GM19023 (cell line): ENCODE measurements at regions not wholly inside any gene's neighbourhood (a gene's known extent, or its start where the extent isn't known, plus 50 kb on each side); places are given as distances from the start of the nearest gene placed in this dataset.
"Not testable (repeated sequence)": the region's sequence is repeated elsewhere in the genome, so short reads cannot be mapped to it uniquely, and the experiment has no call there.

ENCODE experiments used
- ATAC-seq: cut with Tn5 transposase; IDR thresholded peaks from one replicate; pipeline ENCODE4 v1.9.1; 2021; ENCODE audit warnings: mild to moderate bottlenecking, moderate library complexity; ENCODE audit not compliant: unreplicated experiment

DNA sequence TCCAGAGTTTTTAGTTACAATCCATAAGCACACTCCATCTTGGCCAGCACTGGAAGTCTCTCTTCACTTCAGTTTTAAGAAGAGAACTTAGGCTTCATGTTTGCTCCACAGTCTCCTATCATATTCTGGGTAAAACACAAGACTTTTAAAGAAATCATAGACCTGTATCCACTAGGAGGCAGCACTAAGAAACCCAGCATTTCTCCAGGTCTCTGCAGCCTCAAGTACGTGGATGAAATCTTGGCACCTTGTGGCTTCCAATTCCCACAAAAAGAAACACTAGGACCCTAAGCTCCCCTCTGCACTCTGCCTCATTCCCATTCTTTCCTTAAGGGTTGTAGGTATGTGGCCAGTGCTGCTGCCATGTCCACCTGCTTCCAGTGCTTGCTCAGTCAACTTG, 367.3 kb upstream of the CASK start:
- no peak for ATAC-seq

DNA sequence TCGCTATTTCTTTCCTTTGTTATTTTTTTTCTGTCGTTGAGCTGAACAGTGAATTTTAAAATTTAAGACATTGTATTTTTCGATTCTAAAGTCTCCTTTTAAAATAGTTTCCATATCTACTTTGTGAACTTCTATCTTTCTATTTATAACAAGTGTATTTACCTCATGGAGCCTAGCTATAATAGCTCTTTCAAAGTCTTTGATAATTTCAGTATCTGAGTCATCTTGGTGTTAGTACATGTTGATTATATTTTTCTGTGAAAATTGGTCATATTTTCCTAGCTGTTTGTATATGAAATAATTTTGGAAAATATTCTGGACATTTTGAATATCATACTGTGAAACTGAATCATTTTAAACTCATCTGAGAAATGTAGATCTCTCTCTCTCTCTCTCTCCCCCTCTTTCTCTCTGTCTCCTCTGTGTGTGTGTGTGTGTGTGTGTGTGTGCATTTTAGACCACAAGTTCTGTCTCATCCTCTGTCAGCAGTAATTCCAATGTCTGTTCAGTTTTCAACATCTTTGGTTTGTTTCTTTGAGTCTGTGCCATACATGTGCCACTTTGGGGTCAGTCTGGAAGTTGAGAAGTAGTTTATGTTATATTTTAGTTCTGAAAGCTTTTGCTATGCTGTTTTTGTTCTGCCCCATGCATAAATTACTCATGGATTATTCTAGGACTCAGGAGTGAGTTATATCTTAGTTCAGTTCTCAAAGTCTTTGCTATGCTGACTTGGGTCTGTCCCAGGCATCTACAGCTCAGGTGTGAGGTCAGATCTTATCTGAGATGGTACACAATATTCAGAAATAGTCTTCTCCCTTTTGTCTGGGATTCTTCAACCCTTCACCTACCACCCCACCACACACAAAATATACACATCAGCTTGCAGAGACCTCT, 366.4 kb upstream of the CASK start:
- no peak for ATAC-seq

DNA sequence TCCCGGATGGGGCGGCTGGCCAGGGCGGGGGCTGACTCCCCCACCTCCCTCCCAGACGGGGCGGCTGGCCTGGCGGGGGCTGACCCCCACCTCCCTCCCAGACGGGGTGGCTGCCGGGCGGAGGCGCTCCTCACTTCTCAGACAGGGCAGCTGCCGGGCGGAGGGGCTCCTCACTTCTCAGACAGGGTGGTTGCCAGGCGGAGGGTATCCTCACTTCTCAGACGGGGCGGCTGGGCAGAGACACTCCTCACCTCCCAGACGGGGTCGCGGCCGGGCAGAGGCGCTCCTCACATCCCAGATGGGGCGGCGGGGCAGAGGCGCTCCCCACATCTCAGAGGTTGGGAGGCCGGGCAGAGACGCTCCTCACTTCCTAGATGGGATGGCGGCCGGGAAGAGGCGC, 362.3 kb upstream of the CASK start:
- ATAC-seq, result not testable (repeated sequence)

DNA sequence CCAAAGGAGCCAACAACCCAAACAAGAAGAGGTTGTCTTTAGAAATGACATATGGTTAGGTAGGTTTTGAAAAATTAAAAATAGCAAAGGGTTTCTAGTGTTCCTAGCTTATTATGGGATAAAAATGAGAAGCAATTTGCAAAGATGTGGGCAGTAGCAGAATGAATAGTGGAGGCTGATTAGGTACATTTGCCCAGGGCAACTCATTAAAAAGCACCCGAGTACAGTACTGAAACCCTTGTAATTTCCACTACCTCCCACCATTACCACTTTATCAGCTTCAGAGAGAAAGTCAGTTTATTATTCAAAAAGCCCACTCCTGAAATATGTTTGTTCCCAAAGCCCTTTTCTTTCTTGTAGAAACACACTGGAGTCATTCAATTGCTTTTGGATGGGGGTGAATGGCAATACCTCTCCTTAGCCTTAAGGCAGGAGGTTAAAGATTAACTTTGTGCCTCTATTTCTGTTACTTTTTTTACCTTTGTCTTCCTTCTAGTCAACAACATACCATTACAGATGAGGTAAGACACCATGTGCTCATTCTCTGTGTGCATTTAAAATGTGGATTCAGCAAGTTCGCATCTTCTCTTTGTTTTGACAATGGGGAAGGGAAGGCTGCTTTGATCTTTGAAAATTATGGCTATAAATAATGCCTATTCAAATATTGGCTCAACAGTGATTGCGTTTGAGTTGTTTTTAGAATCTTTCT, 353.8 kb upstream of the CASK start:
- ATAC-seq, result no peak

DNA sequence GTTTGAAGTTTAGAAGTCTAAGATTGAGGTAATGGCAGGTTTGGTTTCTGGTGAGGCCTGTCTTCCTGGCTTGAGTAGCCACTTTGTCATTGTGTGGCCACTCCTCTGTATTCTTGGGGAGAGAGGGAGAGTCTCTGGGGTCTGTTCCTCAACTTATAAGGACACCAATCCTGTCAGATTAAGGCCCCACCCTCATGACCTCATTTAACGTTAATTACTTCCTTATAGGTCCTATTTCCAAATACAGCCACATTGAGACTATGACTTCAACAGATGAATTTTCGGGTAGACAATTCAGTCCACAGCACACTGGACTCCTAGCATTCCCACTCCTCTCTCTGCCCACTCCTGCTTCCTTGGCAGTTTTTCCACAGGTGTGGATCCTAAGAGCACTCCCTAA, 350.8 kb upstream of the CASK start:
- ATAC-seq, result no peak

DNA sequence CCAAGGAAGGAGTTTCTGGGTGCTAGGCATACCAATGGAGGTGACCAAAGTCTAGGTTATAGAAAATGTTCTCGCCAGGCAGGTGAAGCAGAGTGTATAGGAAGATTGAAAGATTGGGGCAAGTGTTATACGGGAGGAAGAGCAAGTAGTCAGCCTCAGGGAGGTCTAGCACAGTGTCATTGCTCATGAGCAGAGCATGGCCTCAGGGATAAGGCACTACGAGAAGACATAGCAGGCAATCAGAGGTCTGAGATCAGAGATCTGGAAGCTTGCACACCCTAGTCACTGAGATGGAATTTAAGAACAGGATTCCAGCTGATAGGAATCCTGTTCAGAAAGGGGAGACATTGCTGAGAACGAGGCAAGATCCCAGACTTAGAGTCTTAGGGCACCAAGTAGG, 350.0 kb upstream of the CASK start:
- ATAC-seq, result no peak

DNA sequence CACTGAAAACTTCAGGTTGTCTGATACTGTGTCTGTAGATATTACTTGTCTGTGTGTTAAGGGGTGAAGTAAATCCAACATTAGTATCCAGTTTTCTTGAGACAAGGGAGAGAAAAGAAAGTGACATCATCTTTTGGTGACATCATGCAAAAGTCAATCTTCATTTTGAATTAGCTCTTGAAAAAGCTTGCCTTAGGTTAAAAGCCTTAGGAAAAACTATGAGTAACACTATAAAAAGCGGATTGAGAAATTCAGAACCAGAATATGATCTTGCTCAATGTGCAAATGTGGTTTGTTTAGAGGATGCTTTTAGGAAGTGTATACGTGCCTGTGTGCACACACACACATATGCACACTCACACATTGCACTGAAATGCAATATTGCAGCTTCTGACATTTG, 345.8 kb upstream of the CASK start:
- ATAC-seq, result no peak

DNA sequence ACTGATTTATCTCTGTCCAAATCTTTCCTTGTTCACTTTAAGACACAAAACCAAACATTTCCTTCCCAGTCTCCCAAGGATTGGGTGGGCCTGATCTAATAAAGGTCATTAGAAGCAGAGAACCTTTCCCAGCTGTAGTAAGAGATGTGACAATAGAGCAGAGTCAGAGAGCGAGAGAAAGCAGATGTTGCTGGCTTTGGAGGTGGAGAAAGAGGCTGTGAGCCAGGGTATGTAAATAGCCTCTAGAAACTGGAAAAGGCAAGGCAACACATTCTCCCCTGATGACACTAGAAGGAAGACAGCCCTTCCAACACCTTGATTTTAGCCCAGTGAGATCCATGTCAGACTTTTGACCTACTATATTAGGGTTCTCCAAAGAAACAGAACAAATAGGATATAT, 337.5 kb upstream of the CASK start:
- ATAC-seq, result no peak

DNA sequence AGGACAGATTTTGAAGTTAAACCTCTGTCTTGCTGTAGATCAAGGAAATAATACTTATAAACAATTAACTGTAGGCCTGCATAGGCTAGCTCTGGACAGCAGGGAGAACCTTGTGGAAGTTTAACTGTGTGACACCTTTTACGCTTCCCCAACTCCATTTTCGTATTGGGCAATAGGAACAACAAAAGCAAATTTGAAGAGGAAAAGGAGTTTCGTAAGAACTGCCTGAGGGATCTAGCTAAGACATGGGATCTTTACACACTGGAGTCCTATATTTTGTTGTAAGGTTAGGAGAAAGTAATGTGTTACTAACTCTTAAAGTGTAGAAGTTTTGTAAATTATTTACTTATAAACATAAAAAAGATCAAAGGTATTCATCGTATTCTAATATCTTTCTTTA, 324.9 kb upstream of the CASK start:
- no peak for ATAC-seq

DNA sequence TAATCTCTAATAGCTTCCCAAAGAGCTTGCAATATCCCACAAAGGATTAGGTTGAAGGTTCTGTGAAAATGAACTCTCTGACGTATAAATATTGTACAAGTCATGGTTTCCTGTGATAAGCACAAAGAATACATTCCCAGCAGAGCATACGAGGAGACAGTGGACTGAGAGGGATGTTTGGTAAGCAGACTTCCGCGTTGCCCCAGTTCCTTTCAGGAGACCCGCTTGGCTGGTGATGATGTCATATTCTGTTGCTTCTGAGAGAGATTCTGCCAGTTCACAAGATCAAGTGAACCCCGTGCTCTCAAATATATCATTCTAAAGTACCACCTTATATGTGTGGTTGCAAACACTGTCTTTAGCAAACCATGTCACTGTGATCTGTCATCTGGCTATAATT, 323.9 kb upstream of the CASK start:
- ATAC-seq, result no peak

DNA sequence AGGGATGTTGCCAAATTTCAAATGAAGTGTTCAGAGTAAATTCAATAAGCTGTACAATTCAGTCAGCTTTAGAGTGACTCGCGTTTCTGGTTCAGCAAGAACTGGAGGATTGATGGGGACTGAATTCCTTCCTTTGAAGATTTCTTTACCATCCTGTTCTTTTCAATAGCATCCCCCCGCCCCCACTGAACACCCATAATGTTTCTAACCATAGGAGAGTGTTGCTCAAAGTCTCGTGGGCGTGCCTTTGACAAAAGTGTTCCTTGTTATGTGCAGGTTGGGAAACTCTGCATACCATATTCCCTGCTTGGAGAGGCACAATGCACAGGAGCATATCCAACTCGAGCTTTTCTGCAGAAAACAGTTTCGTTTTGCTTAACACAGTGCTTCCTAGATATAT, 323.5 kb upstream of the CASK start:
- no peak for ATAC-seq

DNA sequence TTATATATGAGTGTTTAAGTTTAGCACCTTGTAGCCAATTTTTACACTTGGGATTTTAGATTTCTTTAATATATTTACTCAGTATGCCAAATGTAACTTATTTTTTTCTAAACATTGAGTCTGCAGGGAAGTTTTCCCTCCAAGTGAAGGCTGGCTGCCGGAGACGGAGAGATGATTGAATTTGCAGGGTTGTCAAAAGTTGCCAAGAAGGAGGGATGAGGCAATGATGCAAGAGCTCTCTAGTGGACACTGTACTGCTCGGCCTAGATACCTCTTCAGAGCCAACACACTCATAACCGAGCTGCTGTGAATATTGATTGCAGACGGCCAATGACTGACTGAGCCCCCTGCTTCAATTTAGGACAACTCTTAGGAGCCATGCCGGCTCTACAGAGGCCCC, 318.6 kb upstream of the CASK start:
- no peak for ATAC-seq

DNA sequence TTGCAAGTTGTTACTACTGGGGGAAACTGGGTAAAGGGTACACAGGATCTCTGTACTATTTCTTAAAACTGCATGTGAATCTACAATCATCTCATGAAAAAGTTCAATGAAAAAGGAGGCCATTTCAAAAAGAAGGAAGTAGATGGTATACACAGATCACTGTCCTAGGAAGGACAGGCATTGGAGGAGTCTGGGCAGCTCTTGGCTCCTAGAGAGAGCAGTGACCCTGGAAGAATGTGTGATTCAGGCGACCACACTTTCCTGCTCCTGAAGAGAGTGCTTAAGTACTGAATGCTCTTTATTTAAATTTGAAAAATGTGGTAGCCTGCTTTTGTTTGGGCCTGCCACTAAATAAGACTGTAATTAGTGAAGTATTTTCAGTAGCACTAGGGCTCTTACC, 318.1 kb upstream of the CASK start:
- no peak for ATAC-seq

DNA sequence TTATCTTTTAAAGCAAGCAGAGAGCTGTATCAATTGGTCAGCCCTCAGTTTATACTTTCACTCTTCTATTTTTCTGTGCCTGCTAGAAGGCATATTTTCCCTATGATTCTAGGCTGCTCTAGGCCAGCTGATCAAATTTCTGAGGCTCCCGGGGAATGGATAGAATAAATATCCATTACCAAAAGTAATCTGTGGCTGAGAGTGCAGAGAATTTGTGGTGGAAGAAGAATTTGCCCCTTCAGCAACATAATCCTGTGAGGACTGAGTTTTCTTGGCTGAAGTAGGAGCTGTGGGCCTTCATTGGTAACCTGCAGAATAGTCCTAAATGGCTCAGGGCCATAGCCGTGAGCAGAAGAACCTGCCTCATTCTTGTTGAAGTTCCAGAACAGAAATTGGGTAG, 314.6 kb upstream of the CASK start:
- ATAC-seq, result no peak

DNA sequence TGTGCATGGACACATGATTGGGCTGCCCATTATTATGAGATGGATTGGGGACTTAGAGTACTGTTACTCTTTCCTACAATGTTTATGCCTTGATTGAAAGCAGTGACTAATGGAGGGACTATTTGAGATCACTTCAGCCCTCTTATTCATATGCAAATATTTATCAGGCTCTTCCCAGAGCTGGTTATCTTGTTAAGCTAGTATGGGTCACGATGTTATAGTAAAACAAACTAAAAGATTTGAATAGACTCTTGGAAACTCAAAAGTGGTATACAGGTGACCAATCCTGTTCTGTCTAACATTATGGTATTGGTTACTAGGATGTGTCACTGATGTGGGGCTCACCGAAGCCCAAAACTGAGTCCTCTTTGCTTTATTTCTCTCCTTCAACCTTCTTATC, 306.2 kb upstream of the CASK start:
- ATAC-seq, result no peak

DNA sequence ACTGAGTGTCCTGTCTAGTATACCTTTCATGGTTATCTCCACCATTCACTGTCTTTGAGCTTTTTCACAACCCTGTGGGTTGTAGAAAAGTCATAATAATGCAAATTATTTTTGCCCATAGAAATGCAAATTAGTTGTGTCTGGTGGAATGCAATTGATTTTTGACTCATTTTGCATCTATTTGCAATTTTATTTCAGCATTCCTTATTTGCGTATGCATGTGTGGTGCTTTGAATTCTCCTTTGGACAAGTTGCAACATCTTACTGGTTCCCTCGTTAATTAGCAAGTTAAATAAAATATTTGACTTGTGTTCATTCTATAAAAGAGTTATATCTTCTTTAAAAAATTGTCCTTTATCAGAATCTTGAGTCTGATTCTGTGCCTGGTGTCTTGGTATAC, 297.3 kb upstream of the CASK start:
- ATAC-seq, result no peak

DNA sequence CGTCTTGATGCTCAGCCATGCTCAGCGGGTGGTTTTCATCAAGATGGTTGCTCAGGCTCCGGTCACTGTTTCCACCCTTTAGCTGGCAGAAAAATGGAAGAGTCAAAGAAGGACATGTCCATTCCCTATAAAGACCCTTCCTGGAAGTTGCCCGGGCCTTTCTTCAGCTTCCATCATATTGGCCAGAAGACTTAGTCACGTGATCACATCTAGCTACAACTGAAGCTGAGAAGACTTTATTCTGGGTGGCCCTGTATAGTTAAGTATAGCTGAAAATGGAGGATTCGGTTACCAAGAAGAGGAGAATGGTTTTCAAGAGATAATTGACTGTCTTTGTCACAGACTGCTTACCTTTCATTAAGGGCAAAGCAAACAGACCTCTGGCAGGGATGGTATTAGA, 296.7 kb upstream of the CASK start:
- no peak for ATAC-seq

DNA sequence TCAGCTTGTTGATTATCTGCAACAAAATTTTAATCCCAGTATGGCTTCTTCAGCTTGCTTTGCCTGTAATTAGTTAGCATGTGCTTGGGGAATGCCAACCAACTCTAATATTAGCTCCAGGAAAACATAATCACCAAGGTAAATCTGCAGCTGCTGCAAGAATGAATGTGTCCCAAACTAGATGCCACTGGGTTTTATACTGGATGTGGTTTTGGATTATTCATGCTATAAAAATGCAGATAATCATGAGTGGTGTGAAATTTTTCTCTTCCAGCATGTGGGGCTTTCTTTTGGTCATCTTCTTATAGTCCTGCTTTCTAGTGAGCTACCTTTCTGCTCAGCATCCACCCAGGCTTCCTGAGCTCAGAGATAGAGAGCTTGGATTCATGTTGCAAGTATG, 295.9 kb upstream of the CASK start:
- no peak for ATAC-seq

DNA sequence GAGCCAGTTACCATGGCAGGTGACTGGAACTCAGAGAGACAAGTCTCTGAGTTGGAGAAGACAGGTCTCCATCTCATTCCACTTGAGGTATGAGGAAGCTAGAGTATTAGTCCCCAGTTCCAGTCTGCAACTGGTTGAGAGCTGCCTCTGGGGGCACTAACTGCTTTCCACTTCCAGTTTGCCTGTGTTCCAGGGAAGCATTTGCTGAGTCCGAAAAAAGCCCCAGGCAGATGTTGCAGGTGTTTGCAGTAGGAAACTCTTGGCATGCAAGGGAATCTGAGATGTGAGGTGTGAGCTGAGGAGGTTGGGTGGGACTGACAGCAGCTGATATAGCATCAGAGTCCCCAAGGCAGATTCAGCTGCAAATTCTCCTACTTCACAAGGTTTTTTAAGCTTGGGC, 272.2 kb upstream of the CASK start:
- ATAC-seq, result no peak

DNA sequence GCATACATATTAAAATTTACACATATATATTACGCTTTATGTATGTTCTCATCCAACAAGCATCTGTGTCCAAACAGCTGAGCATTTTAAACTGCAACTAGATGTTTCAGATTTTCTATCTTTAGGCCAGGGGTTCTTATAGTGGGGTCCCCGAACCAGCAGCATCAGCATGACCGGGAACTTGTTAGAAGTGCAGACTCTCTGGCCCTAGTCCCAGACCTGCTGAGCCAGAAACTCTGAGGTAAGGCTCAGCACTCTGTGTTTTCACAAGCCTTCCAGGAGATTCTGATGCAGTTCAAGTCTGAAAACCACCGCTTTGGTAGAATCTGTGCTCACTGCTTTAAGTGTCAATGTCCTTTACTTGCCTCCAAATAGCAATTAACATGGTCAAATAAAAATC, 266.2 kb upstream of the CASK start:
- no peak for ATAC-seq

DNA sequence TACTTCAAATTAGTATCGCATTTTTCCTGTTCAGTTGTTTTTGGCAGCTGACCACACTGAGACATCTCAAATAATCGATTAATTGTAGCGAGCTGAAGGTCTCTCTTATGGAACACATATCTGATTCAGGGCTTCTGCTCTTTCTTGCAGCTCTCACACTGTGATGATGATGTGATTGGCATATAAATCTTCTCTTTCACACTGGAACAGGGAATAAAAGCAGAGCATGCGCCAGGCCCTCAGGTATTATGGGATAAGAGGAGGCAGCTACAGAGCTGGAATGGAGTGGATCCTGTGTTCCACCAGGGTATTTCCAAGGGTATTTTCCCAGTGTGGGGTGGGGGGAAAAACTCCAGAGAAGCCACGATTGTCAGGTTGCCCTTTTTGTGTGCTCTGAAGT, 265.4 kb upstream of the CASK start:
- ATAC-seq, result no peak

DNA sequence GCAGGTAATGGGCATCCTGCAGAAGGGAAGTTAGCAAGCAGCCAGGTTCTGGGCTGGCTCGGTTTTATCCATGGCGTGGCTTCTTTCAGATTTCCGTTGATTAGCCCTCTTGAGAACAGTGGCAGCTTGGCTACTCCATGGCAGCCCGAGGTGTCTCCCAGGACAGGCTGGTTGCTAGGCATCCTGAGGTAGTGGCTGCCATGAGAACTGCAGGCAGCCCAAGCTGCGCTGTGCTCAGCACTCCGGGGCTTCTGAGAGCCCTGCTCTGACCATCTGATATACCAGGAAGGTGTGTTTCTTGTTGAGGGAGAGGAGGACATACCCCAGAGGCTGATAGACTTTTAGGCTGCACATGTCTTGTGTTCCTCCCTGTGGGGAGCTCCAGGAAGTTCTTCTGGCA, 253.4 kb upstream of the CASK start:
- no peak for ATAC-seq

DNA sequence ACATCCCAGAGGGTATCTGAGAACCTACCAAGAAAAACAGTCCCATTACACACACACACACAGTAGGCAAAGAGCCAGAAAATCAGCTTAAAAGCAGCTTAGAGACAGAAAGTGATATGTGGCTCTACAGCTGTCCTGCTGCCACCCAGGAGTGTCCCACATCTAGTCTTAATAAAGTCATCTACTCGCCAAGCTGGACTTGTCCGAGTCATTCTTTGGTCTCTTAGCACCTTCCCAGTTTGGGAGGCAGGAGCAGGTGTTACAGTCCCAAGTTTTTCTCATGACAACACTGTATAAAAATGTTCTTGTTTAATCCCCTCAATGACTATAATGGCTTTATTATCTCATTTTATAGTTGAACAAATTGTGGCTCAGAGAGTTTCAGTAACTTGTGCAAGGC, 252.5 kb upstream of the CASK start:
- ATAC-seq, result no peak
